ENCODE measurements at regions not wholly inside any gene's neighbourhood (a gene's known extent, or its start where the extent isn't known, plus 50 kb on each side); places are given as distances from the start of the nearest gene placed in this dataset.

- Histone ChIP-seq H3K9me2 (ENCODE audit: insufficient read depth, low read length) (no peaks in the 10 kb centered on the region), H3K4me3 (ENCODE audit: low read depth, low read length, poor library complexity, severe bottlenecking) (no peak overlapping the region), H2AFZ (ENCODE audit: low read length) (no peak overlapping the region), H3K4me2 (ENCODE audit: low read length) (no peak overlapping the region), H3K27ac (ENCODE audit: low read depth, low read length, poor library complexity, severe bottlenecking) (no peak overlapping the region), H3K9me3 (ENCODE audit: low read length) (no peaks in the 10 kb centered on the region), H3K4me1 (ENCODE audit: insufficient read depth, low read length, poor library complexity, severe bottlenecking) (no peaks in the 10 kb centered on the region), H3K79me2 (ENCODE audit: insufficient read depth, low read depth, low read length) (no peaks in the 10 kb centered on the region), H4K20me1 (ENCODE audit: insufficient read depth, low read length) (no peaks in the 10 kb centered on the region), H3K36me3 (ENCODE audit: insufficient read depth, low read length) (no peaks in the 10 kb centered on the region)
- TF ChIP-seq EZH2phosphoT487 (IDR thresholded peaks at IDR 0.05; ENCODE audit: borderline replicate concordance, low read depth, low read length) (no peak), CTCF (conservative IDR thresholded peaks at IDR 0.05; ENCODE audit: low read length) (no peak)
- intact Hi-C loops (cut with micrococcal nuclease; ENCODE audit: unreplicated experiment): no loop called here
- no peak for DNase-seq (ENCODE audit: low spot score)
- ChIA-PET CTCF (ENCODE audit: unreplicated experiment) (interaction anchor here (0.6 kb wide), 1 partner anchor 37 kb away, joined by 3 read pairs; no protein-coding TSS in a partner anchor), POLR2A (interaction anchor here (0.5 to 0.7 kb wide), 3 partner anchors 21 to 1329 kb away, joined by 3 to 4 read pairs (median 3); no protein-coding TSS in a partner anchor)
- BruUV-seq (replicated peaks): no TSS peak
These were observed 223.1 kb upstream of the LEF1 start for GRCh38 chr4:108391701-108392455.

- peaks cover 13% of the 10 kb centered on the region for H3K4me1 ChIP-seq (ENCODE audit: insufficient read depth, low read length, poor library complexity, severe bottlenecking)
- no TSS peak for BruUV-seq (replicated peaks)
- no peak overlapping the region for H3K27ac ChIP-seq (ENCODE audit: low read depth, low read length, poor library complexity, severe bottlenecking)
- CTCF ChIA-PET (ENCODE audit: unreplicated experiment): no interaction called here
- no peak overlapping the region for H3K4me3 ChIP-seq (ENCODE audit: low read depth, low read length, poor library complexity, severe bottlenecking)
- no peak overlapping the region for H2AFZ ChIP-seq (ENCODE audit: low read length)
- TF ChIP-seq CTCF (conservative IDR thresholded peaks at IDR 0.05; ENCODE audit: low read length): no peak
- no peak for TF ChIP-seq EZH2phosphoT487 (IDR thresholded peaks at IDR 0.05; ENCODE audit: borderline replicate concordance, low read depth, low read length)
- H4K20me1 ChIP-seq (ENCODE audit: insufficient read depth, low read length): no peaks in the 10 kb centered on the region
- intact Hi-C loops (cut with micrococcal nuclease; ENCODE audit: unreplicated experiment): no loop called here
- DNase-seq (ENCODE audit: low spot score): no peak
- no peaks in the 10 kb centered on the region for H3K9me3 ChIP-seq (ENCODE audit: low read length)
- peak overlapping the region; percentile 40; the same call in 1 of the 2 replicates for H3K4me2 ChIP-seq (ENCODE audit: low read length)
- H3K79me2 ChIP-seq (ENCODE audit: insufficient read depth, low read depth, low read length): no peaks in the 10 kb centered on the region
- POLR2A ChIA-PET: interaction anchor here (0.6 to 1.2 kb wide), 4 partner anchors 8 to 1264 kb away, joined by 3 to 6 read pairs (median 4); no protein-coding TSS in a partner anchor
- H3K9me2 ChIP-seq (ENCODE audit: insufficient read depth, low read length): no peaks in the 10 kb centered on the region
- H3K36me3 ChIP-seq (ENCODE audit: insufficient read depth, low read length): no peaks in the 10 kb centered on the region
These were observed 216.3 kb upstream of the LEF1 start for GRCh38 chr4:108385076-108385475.

GRCh38 chr4:108384544-108384943 is 215.8 kb upstream of the LEF1 start:
- H2AFZ ChIP-seq (ENCODE audit: low read length): no peak overlapping the region
- TF ChIP-seq EZH2phosphoT487 (IDR thresholded peaks at IDR 0.05; ENCODE audit: borderline replicate concordance, low read depth, low read length): no peak
- no peak for TF ChIP-seq CTCF (conservative IDR thresholded peaks at IDR 0.05; ENCODE audit: low read length)
- H3K9me3 ChIP-seq (ENCODE audit: low read length): no peaks in the 10 kb centered on the region
- DNase-seq (ENCODE audit: low spot score): peak; percentile 54
- ChIA-PET POLR2A (interaction anchor here (0.6 to 1.2 kb wide), 8 partner anchors 9 to 1264 kb away, joined by 3 to 6 read pairs (median 4); no protein-coding TSS in a partner anchor), CTCF (ENCODE audit: unreplicated experiment) (no interaction called here)
- intact Hi-C loops (cut with micrococcal nuclease; ENCODE audit: unreplicated experiment): no loop called here
- peak overlapping the region; percentile 40 for H3K4me2 ChIP-seq (ENCODE audit: low read length)
- H3K4me3 ChIP-seq (ENCODE audit: low read depth, low read length, poor library complexity, severe bottlenecking): no peak overlapping the region
- H3K79me2 ChIP-seq (ENCODE audit: insufficient read depth, low read depth, low read length): no peaks in the 10 kb centered on the region
- no peaks in the 10 kb centered on the region for H4K20me1 ChIP-seq (ENCODE audit: insufficient read depth, low read length)
- no TSS peak for BruUV-seq (replicated peaks)
- no peaks in the 10 kb centered on the region for H3K9me2 ChIP-seq (ENCODE audit: insufficient read depth, low read length)
- H3K4me1 ChIP-seq (ENCODE audit: insufficient read depth, low read length, poor library complexity, severe bottlenecking): peaks cover 13% of the 10 kb centered on the region
- H3K36me3 ChIP-seq (ENCODE audit: insufficient read depth, low read length): no peaks in the 10 kb centered on the region
- no peak overlapping the region for H3K27ac ChIP-seq (ENCODE audit: low read depth, low read length, poor library complexity, severe bottlenecking)

Data from OCI-LY7 (cell line).